GM21723 (cell line): ENCODE measurements at regions not wholly inside any gene's neighbourhood (a gene's known extent, or its start where the extent isn't known, plus 50 kb on each side); places are given as distances from the start of the nearest gene placed in this dataset.

Source experiments
- ATAC-seq: cut with Tn5 transposase; IDR thresholded peaks from one replicate; pipeline ENCODE4 v1.9.1; 2021; ENCODE audit warnings: mild to moderate bottlenecking, moderate library complexity; ENCODE audit not compliant: unreplicated experiment

GRCh38 chr6:104239971-104240370 is 619.7 kb downstream of the HACE1 start:
- no peak for ATAC-seq

- no peak for ATAC-seq
Observed at GRCh38 chr6:104229057-104229456, 630.7 kb downstream of the HACE1 start.

- ATAC-seq: no peak
Observed at GRCh38 chr6:104227508-104227907, 632.2 kb downstream of the HACE1 start.

GRCh38 chr6:104226790-104227446 is 632.8 kb downstream of the HACE1 start:
- ATAC-seq: no peak

GRCh38 chr6:104218116-104218515 is 641.6 kb downstream of the HACE1 start:
- ATAC-seq: no peak

GRCh38 chr6:104214901-104215300 is 644.8 kb downstream of the HACE1 start:
- ATAC-seq: no peak

GRCh38 chr6:104212977-104213668 is 646.6 kb downstream of the HACE1 start:
- ATAC-seq: no peak

GRCh38 chr6:104207635-104208034 is 652.1 kb downstream of the HACE1 start:
- no peak for ATAC-seq

GRCh38 chr6:104201557-104201956 is 658.2 kb downstream of the HACE1 start:
- ATAC-seq: no peak

GRCh38 chr6:104187616-104188015 is 672.1 kb downstream of the HACE1 start:
- no peak for ATAC-seq

GRCh38 chr6:104186831-104187230 is 672.9 kb downstream of the HACE1 start:
- ATAC-seq: no peak

GRCh38 chr6:104183816-104184435 is 675.8 kb downstream of the HACE1 start:
- no peak for ATAC-seq

- no peak for ATAC-seq
Observed at GRCh38 chr6:104182811-104183210, 676.9 kb downstream of the HACE1 start.

GRCh38 chr6:104173668-104174067 is 686.1 kb downstream of the HACE1 start:
- no peak for ATAC-seq

GRCh38 chr6:104170401-104170800 is 689.3 kb downstream of the HACE1 start:
- ATAC-seq: no peak

- no peak for ATAC-seq
Observed at GRCh38 chr6:104166055-104166668, 693.6 kb downstream of the HACE1 start.

GRCh38 chr6:104162036-104162669 is 697.6 kb downstream of the HACE1 start:
- no peak for ATAC-seq

GRCh38 chr6:104159045-104159618 is 700.6 kb downstream of the HACE1 start:
- ATAC-seq: no peak

- no peak for ATAC-seq
Observed at GRCh38 chr6:104143757-104144156, 716.0 kb downstream of the HACE1 start.

- ATAC-seq: no peak
Observed at GRCh38 chr6:104134876-104135275, 724.8 kb downstream of the HACE1 start.

GRCh38 chr6:104130343-104130742 is 729.4 kb downstream of the HACE1 start:
- no peak for ATAC-seq
